ENCODE measurements at regions not wholly inside any gene's neighbourhood (a gene's known extent, or its start where the extent isn't known, plus 50 kb on each side); places are given as distances from the start of the nearest gene placed in this dataset.
A peak's percentile ranks its signal among the peaks of the same experiment; 100 is the strongest.

- POLR2A ChIA-PET, result no interaction called here
- no peak for ATAC-seq
- WGBS (ENCODE audit: missing lambda C conversion rate), result 21% methylated on average over 1 of the region's 1 CpG
- FAIRE-seq, result no peak
- no peak for TF ChIP-seq MAZ (IDR thresholded peaks at IDR 0.05; ENCODE audit: borderline replicate concordance, low read depth, low read length)
- no peak for TF ChIP-seq FOSB (CRISPR knock-in tag; IDR thresholded peaks at IDR 0.05)
- TF ChIP-seq, protein P1, sequence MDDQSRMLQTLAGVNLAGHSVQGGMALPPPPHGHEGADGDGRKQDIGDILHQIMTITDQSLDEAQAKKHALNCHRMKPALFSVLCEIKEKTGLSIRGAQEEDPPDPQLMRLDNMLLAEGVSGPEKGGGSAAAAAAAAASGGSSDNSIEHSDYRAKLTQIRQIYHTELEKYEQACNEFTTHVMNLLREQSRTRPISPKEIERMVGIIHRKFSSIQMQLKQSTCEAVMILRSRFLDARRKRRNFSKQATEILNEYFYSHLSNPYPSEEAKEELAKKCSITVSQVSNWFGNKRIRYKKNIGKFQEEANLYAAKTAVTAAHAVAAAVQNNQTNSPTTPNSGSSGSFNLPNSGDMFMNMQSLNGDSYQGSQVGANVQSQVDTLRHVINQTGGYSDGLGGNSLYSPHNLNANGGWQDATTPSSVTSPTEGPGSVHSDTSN (IDR thresholded peaks at IDR 0.05), result no peak
- TF ChIP-seq FOSL2 (IDR thresholded peaks at IDR 0.05), result no peak
- no peak for TF ChIP-seq FOSL2 (CRISPR knock-in tag; IDR thresholded peaks at IDR 0.05)
- no peak for TF ChIP-seq RARB (CRISPR knock-in tag; IDR thresholded peaks at IDR 0.05)
- no peak for TF ChIP-seq MYC (IDR thresholded peaks at IDR 0.05; ENCODE audit: borderline replicate concordance, low read length)
- no peak for TF ChIP-seq GATA3 (IDR thresholded peaks at IDR 0.05; ENCODE audit: borderline replicate concordance)
- TF ChIP-seq CBX8 (IDR thresholded peaks at IDR 0.05), result no peak
- no peak for TF ChIP-seq MAX (IDR thresholded peaks at IDR 0.05)
- no peak for TF ChIP-seq RAD21 (conservative IDR thresholded peaks at IDR 0.05 in 1 of 2, IDR thresholded peaks at IDR 0.05 in 1 of 2)
- TF ChIP-seq TP53 (CRISPR knock-in tag; IDR thresholded peaks at IDR 0.05), result no peak
- no peak for TF ChIP-seq ESRRA (IDR thresholded peaks at IDR 0.05; ENCODE audit: borderline replicate concordance, low read length)
- no peak for TF ChIP-seq HES2 (IDR thresholded peaks at IDR 0.05)
- TF ChIP-seq, protein P2, sequence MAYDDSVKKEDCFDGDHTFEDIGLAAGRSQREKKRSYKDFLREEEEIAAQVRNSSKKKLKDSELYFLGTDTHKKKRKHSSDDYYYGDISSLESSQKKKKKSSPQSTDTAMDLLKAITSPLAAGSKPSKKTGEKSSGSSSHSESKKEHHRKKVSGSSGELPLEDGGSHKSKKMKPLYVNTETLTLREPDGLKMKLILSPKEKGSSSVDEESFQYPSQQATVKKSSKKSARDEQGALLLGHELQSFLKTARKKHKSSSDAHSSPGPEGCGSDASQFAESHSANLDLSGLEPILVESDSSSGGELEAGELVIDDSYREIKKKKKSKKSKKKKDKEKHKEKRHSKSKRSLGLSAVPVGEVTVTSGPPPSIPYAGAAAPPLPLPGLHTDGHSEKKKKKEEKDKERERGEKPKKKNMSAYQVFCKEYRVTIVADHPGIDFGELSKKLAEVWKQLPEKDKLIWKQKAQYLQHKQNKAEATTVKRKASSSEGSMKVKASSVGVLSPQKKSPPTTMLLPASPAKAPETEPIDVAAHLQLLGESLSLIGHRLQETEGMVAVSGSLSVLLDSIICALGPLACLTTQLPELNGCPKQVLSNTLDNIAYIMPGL (CRISPR knock-in tag; IDR thresholded peaks at IDR 0.05; ENCODE audit: borderline replicate concordance), result no peak
- no peak for TF ChIP-seq HOXB5 (CRISPR knock-in tag; IDR thresholded peaks at IDR 0.05)
- no peak for TF ChIP-seq POLR2AphosphoS2 (conservative IDR thresholded peaks at IDR 0.05; ENCODE audit: low read length)
- TF ChIP-seq KDM5A (IDR thresholded peaks at IDR 0.05), result no peak
- no peak for TF ChIP-seq CBX2 (IDR thresholded peaks at IDR 0.05; ENCODE audit: borderline replicate concordance, low read depth)
- no peak for TF ChIP-seq NR3C1 (IDR thresholded peaks at IDR 0.05)
- CTCF ChIA-PET, result no interaction called here
- H3K4me1 ChIP-seq, result peaks cover 28% of the 10 kb centered on the region
- H3K4me3 ChIP-seq, result no peak overlapping the region
- no peak for DNase-seq (ENCODE audit: low read depth in 1 of 2, low spot score in 1 of 2)
- no peak overlapping the region for H3K4me2 ChIP-seq
- H3K27ac ChIP-seq, result no peak overlapping the region
- H3K9me3 ChIP-seq, result peaks cover 23% of the 10 kb centered on the region
These were observed 288.5 kb downstream of the SOX4 start for GRCh38 chr6:21881969-21882465.

GRCh38 chr6:21883595-21884328, 290.2 kb downstream of the SOX4 start:
- Histone ChIP-seq H3K27ac (peak overlapping the region; percentile 93 to 99), H3K9me3 (peaks cover 23% of the 10 kb centered on the region), H3K4me3 (no peak overlapping the region), H3K4me2 (no peak overlapping the region), H3K4me1 (peaks cover 44% of the 10 kb centered on the region)
- POLR2A ChIA-PET, result no interaction called here
- DNase-seq (ENCODE audit: low read depth in 1 of 2, low spot score in 1 of 2) (no peak), FAIRE-seq (no peak), ATAC-seq (no peak)
- CTCF ChIA-PET, result no interaction called here
- TF ChIP-seq PHF8 (IDR thresholded peaks at IDR 0.05; ENCODE audit: borderline replicate concordance, low read depth), result no peak
- no peak for TF ChIP-seq HDAC2 (IDR thresholded peaks at IDR 0.05)
- TF ChIP-seq ZNF302 (CRISPR knock-in tag; IDR thresholded peaks at IDR 0.05), result no peak
- no peak for TF ChIP-seq EHMT2 (IDR thresholded peaks at IDR 0.05; ENCODE audit: low read depth)
- TF ChIP-seq RARB (CRISPR knock-in tag; IDR thresholded peaks at IDR 0.05), result no peak
- TF ChIP-seq FOSB (CRISPR knock-in tag; IDR thresholded peaks at IDR 0.05), result no peak
- TF ChIP-seq, protein P2 (CRISPR knock-in tag; IDR thresholded peaks at IDR 0.05; ENCODE audit: borderline replicate concordance), result no peak
- TF ChIP-seq CHD2 (IDR thresholded peaks at IDR 0.05; ENCODE audit: low read length, partially characterized antibody), result no peak
- no peak for TF ChIP-seq TP53 (CRISPR knock-in tag; IDR thresholded peaks at IDR 0.05)
- TF ChIP-seq CBX8 (IDR thresholded peaks at IDR 0.05), result no peak
- no peak for TF ChIP-seq HEYL (CRISPR knock-in tag; IDR thresholded peaks at IDR 0.05)
- TF ChIP-seq NR3C1 (IDR thresholded peaks at IDR 0.05), result no peak
- no peak for TF ChIP-seq MAFK (IDR thresholded peaks at IDR 0.05; ENCODE audit: partially characterized antibody)
- TF ChIP-seq USF2 (IDR thresholded peaks at IDR 0.05), result no peak
- 89% methylated on average over 5 of the region's 5 CpGs for WGBS (ENCODE audit: missing lambda C conversion rate)

Data from A549 (cell line).